ENCODE measurements at regions not wholly inside any gene's neighbourhood (a gene's known extent, or its start where the extent isn't known, plus 50 kb on each side); places are given as distances from the start of the nearest gene placed in this dataset.

- no peak for TF ChIP-seq CTCF (IDR thresholded peaks at IDR 0.05; ENCODE audit: low read depth, low read length, missing input control)
- TF ChIP-seq RAD21 (IDR thresholded peaks at IDR 0.05): no peak
- no peak for TF ChIP-seq EGR1 (IDR thresholded peaks at IDR 0.05; ENCODE audit: low read depth in 2 of 2)
- no peak for TF ChIP-seq REST (IDR thresholded peaks at IDR 0.05)
- TF ChIP-seq TAF1 (conservative IDR thresholded peaks at IDR 0.05): no peak
- TF ChIP-seq ZBTB33 (IDR thresholded peaks at IDR 0.05): no peak
- TF ChIP-seq YY1 (IDR thresholded peaks at IDR 0.05): no peak
- no peak for TF ChIP-seq RXRA (IDR thresholded peaks at IDR 0.05)
- TF ChIP-seq GABPA (IDR thresholded peaks at IDR 0.05 in 1 of 2, conservative IDR thresholded peaks at IDR 0.05 in 1 of 2): no peak
- TF ChIP-seq JUND (IDR thresholded peaks at IDR 0.05): no peak
- no peak for TF ChIP-seq FOXA1 (IDR thresholded peaks at IDR 0.05)
- no peak for TF ChIP-seq NR2F2 (IDR thresholded peaks at IDR 0.05)
Measured at GRCh38 chr1:95990033-95990432, 731.6 kb upstream of the PTBP2 start.

Measured in liver (tissue), 3 donors.